Breast epithelium (tissue), 3 donors: ENCODE measurements at regions not wholly inside any gene's neighbourhood (a gene's known extent, or its start where the extent isn't known, plus 50 kb on each side); places are given as distances from the start of the nearest gene placed in this dataset.

Experiments used
- POLR2A ChIP-seq: fragments of 450-650 bp; IDR thresholded peaks from one replicate; pipeline ENCODE4 v1.6.1; 2016; ENCODE audit warnings: antibody characterized with exemption, mild to moderate bottlenecking, moderate library complexity
- POLR2AphosphoS5 ChIP-seq, 3 donors: sonication (generic); formaldehyde crosslinking; IDR thresholded peaks; one replicate each; pipeline ENCODE4 v1.6.1; 2017; ENCODE audit warnings: antibody characterized with exemption in 3 of 3
- TF ChIP-seq, protein P1 (sequence below), 3 donors: fragments of 450-650 bp; IDR thresholded peaks; one replicate each; pipeline ENCODE4 v1.5.1; 2016 to 2017; ENCODE audit warnings: antibody characterized with exemption in 3 of 3, mild to moderate bottlenecking in 3 of 3, moderate library complexity in 3 of 3

DNA sequence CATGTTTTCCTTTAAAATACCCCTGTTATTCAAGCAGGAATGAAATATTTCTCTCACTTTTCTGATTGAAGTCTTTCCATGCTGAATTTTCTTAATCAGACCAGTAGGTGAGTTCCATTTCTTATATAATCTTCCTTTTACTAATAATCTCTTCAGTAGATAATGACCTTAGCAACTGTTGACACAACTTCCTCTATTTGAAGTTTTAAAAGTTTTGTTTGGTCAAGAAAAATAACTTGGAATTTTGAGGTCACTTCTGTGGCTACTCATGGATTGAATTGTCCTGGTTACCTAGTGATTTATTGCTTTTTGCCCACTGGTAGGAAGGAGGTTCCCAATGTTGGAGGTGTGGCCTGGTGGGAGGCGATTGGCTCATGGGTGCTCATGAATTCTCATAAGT lies 70.6 kb upstream of the PAXBP1 start:
- no peak for TF ChIP-seq POLR2AphosphoS5 (IDR thresholded peaks at IDR 0.05)
- TF ChIP-seq, protein P1, sequence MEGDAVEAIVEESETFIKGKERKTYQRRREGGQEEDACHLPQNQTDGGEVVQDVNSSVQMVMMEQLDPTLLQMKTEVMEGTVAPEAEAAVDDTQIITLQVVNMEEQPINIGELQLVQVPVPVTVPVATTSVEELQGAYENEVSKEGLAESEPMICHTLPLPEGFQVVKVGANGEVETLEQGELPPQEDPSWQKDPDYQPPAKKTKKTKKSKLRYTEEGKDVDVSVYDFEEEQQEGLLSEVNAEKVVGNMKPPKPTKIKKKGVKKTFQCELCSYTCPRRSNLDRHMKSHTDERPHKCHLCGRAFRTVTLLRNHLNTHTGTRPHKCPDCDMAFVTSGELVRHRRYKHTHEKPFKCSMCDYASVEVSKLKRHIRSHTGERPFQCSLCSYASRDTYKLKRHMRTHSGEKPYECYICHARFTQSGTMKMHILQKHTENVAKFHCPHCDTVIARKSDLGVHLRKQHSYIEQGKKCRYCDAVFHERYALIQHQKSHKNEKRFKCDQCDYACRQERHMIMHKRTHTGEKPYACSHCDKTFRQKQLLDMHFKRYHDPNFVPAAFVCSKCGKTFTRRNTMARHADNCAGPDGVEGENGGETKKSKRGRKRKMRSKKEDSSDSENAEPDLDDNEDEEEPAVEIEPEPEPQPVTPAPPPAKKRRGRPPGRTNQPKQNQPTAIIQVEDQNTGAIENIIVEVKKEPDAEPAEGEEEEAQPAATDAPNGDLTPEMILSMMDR (IDR thresholded peaks at IDR 0.05): no peak
- TF ChIP-seq POLR2A: no peak
